ENCODE measurements at regions not wholly inside any gene's neighbourhood (a gene's known extent, or its start where the extent isn't known, plus 50 kb on each side); places are given as distances from the start of the nearest gene placed in this dataset.
"Not testable (repeated sequence)": the region's sequence is repeated elsewhere in the genome, so short reads cannot be mapped to it uniquely, and the experiment has no call there.

- no peak overlapping the region for H3K27ac ChIP-seq (ENCODE audit: insufficient read depth, low read depth, low read length, poor library complexity, severe bottlenecking)
- H3K4me1 ChIP-seq (ENCODE audit: control insufficient read depth, insufficient read depth, low read length) = no peaks in the 10 kb centered on the region
- no peaks in the 10 kb centered on the region for H3K9me3 ChIP-seq (ENCODE audit: control insufficient read depth, low read length)
- no peaks in the 10 kb centered on the region for H3K27me3 ChIP-seq (ENCODE audit: control insufficient read depth, insufficient read depth, low read length, poor library complexity, severe bottlenecking)
- WGBS, 2 experiments = 93 to 100% methylated on average over 1 to 2 of the region's 2 CpGs
- H3K4me3 ChIP-seq (ENCODE audit: insufficient read depth, low read depth, low read length) = no peak overlapping the region
- H3K36me3 ChIP-seq (ENCODE audit: control insufficient read depth, insufficient read depth, low read length) = no peaks in the 10 kb centered on the region
Measured at GRCh38 chr1:55457874-55458273, 242.7 kb upstream of the USP24 start.

DNA sequence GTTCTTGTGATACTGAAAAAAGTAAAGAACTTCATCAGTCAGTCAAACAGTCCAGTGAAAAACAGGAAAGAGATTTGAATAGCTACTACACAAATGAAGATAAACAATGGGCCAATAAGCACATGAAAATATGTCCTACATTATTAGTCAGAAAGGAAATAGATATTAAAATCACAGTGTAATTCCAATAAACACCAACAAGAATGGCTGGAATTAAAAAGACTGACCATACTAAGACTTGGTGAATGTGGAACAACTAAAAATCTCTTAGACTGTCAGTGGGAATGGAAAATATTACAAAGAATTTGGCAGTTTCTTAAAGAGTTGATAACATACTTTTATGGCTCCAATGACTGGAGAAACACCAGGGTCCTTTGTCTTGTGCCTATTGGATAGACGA is 241.8 kb upstream of the USP24 start:
- Histone ChIP-seq H3K4me1 (ENCODE audit: control insufficient read depth, insufficient read depth, low read length) (no peaks in the 10 kb centered on the region), H3K27me3 (ENCODE audit: control insufficient read depth, insufficient read depth, low read length, poor library complexity, severe bottlenecking) (no peaks in the 10 kb centered on the region), H3K4me3 (ENCODE audit: insufficient read depth, low read depth, low read length) (no peak overlapping the region), H3K27ac (ENCODE audit: insufficient read depth, low read depth, low read length, poor library complexity, severe bottlenecking) (no peak overlapping the region), H3K36me3 (ENCODE audit: control insufficient read depth, insufficient read depth, low read length) (no peaks in the 10 kb centered on the region), H3K9me3 (ENCODE audit: control insufficient read depth, low read length) (no peaks in the 10 kb centered on the region)
- WGBS, 2 experiments = 92 to 98% methylated on average over 1 of the region's 1 CpG

DNA sequence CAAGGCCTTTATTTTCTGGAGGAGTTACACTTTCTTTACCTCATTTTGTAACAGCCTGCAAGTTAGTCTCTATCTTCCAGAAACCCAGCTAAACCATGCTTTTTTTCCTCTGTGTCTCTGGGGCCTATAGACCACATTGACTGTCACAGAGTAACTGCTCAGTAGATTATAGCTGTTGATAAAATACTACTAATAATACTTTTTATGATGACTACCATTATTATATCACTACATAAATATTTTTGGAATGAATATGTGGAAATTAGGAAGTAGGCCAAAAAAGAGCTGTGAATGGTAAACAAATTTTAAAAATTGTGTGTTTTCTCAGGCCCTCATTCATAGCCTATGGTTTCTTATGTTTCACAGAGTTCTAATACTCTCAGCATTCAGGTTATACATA is 233.1 kb upstream of the USP24 start:
- Histone ChIP-seq H3K4me1 (ENCODE audit: control insufficient read depth, insufficient read depth, low read length) (no peaks in the 10 kb centered on the region), H3K27me3 (ENCODE audit: control insufficient read depth, insufficient read depth, low read length, poor library complexity, severe bottlenecking) (no peaks in the 10 kb centered on the region), H3K4me3 (ENCODE audit: insufficient read depth, low read depth, low read length) (no peak overlapping the region), H3K36me3 (ENCODE audit: control insufficient read depth, insufficient read depth, low read length) (no peaks in the 10 kb centered on the region), H3K27ac (ENCODE audit: insufficient read depth, low read depth, low read length, poor library complexity, severe bottlenecking) (no peak overlapping the region), H3K9me3 (ENCODE audit: control insufficient read depth, low read length) (no peaks in the 10 kb centered on the region)

- Histone ChIP-seq H3K27me3 (ENCODE audit: control insufficient read depth, insufficient read depth, low read length, poor library complexity, severe bottlenecking) (no peaks in the 10 kb centered on the region), H3K9me3 (ENCODE audit: control insufficient read depth, low read length) (no peaks in the 10 kb centered on the region), H3K36me3 (ENCODE audit: control insufficient read depth, insufficient read depth, low read length) (no peaks in the 10 kb centered on the region), H3K27ac (ENCODE audit: insufficient read depth, low read depth, low read length, poor library complexity, severe bottlenecking) (no peak overlapping the region), H3K4me3 (ENCODE audit: insufficient read depth, low read depth, low read length) (no peak overlapping the region), H3K4me1 (ENCODE audit: control insufficient read depth, insufficient read depth, low read length) (no peaks in the 10 kb centered on the region)
- 91 to 100% methylated on average over 1 to 2 of the region's 2 CpGs for WGBS, 2 experiments
Measured at GRCh38 chr1:55447488-55447887, 232.3 kb upstream of the USP24 start.

DNA sequence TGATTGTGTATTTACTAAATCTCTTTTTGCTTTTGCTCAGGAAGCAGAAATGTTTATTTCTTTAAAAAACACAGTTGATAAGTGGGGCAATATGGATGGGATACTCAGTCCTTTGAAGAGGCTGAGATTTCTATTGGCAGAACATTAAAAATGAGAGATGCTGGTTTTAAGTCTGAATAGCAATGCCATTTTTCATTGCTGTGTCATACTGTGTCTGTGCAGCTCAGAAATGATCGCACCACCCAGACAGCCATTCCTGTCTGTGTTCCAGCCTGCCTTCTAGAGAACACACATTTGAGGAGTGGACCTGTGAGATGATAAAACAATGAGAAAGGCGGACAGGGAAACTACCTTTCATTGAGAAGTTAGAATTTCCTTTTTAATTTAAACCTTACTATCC is 231.2 kb upstream of the USP24 start:
- WGBS, 2 experiments = 92 to 98% methylated on average over 1 to 2 of the region's 2 CpGs
- H3K27ac ChIP-seq (ENCODE audit: insufficient read depth, low read depth, low read length, poor library complexity, severe bottlenecking) = no peak overlapping the region
- H3K36me3 ChIP-seq (ENCODE audit: control insufficient read depth, insufficient read depth, low read length) = no peaks in the 10 kb centered on the region
- no peaks in the 10 kb centered on the region for H3K9me3 ChIP-seq (ENCODE audit: control insufficient read depth, low read length)
- no peak overlapping the region for H3K4me3 ChIP-seq (ENCODE audit: insufficient read depth, low read depth, low read length)
- no peaks in the 10 kb centered on the region for H3K4me1 ChIP-seq (ENCODE audit: control insufficient read depth, insufficient read depth, low read length)
- H3K27me3 ChIP-seq (ENCODE audit: control insufficient read depth, insufficient read depth, low read length, poor library complexity, severe bottlenecking) = no peaks in the 10 kb centered on the region

GRCh38 chr1:55445416-55445815 is 230.3 kb upstream of the USP24 start:
- 92 to 94% methylated on average over 2 of the region's 2 CpGs for WGBS, 2 experiments
- no peak overlapping the region for H3K4me3 ChIP-seq (ENCODE audit: insufficient read depth, low read depth, low read length)
- no peaks in the 10 kb centered on the region for H3K4me1 ChIP-seq (ENCODE audit: control insufficient read depth, insufficient read depth, low read length)
- no peak overlapping the region for H3K27ac ChIP-seq (ENCODE audit: insufficient read depth, low read depth, low read length, poor library complexity, severe bottlenecking)
- H3K9me3 ChIP-seq (ENCODE audit: control insufficient read depth, low read length) = no peaks in the 10 kb centered on the region
- H3K27me3 ChIP-seq (ENCODE audit: control insufficient read depth, insufficient read depth, low read length, poor library complexity, severe bottlenecking) = no peaks in the 10 kb centered on the region
- no peaks in the 10 kb centered on the region for H3K36me3 ChIP-seq (ENCODE audit: control insufficient read depth, insufficient read depth, low read length)

GRCh38 chr1:55444667-55445066 is 229.5 kb upstream of the USP24 start:
- Histone ChIP-seq H3K4me1 (ENCODE audit: control insufficient read depth, insufficient read depth, low read length) (no peaks in the 10 kb centered on the region), H3K27me3 (ENCODE audit: control insufficient read depth, insufficient read depth, low read length, poor library complexity, severe bottlenecking) (no peaks in the 10 kb centered on the region), H3K4me3 (ENCODE audit: insufficient read depth, low read depth, low read length) (no peak overlapping the region), H3K36me3 (ENCODE audit: control insufficient read depth, insufficient read depth, low read length) (no peaks in the 10 kb centered on the region), H3K27ac (ENCODE audit: insufficient read depth, low read depth, low read length, poor library complexity, severe bottlenecking) (no peak overlapping the region), H3K9me3 (ENCODE audit: control insufficient read depth, low read length) (no peaks in the 10 kb centered on the region)
- 100% methylated on average over 1 of the region's 1 CpG; no CpG with 5 or more reads in 1 of the 2 experiments for WGBS, 2 experiments

DNA sequence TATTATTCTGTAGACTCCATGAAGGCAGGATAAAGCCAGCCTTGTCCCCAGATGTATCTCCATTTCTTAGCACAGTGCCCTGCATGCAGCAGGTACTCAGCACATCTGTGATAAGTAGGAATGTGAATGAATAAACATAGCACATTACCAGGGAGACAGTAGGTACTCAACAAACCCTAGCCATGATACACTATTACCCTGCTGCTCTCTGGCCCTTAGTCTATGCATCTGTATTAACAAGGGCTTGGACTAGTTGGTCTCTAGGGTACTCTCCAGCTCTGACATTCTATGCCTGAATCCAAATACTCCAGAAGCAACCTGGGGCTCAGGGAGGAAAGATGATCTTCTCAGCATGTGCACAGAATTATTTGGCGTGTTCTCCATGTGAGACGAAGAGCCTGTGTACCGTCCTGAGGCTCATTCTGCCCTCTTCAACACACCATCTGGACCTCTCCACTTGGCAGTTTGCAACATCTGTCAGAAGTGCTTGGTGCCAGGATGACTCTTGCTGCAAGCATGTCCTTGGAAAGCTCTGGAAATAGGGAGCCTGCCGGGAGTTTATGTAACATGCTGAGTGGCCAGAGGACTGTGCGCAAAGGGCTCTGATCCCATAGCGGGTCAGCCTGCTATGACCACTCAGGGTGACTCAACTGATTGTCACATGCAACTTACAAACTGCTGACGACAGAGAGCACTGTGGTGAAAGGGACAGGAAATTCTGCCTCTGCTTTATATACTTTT is 228.2 kb upstream of the USP24 start:
- no peaks in the 10 kb centered on the region for H3K9me3 ChIP-seq (ENCODE audit: control insufficient read depth, low read length)
- WGBS, 2 experiments = 89 to 94% methylated on average over 7 of the region's 7 CpGs
- H3K27ac ChIP-seq (ENCODE audit: insufficient read depth, low read depth, low read length, poor library complexity, severe bottlenecking) = no peak overlapping the region

DNA sequence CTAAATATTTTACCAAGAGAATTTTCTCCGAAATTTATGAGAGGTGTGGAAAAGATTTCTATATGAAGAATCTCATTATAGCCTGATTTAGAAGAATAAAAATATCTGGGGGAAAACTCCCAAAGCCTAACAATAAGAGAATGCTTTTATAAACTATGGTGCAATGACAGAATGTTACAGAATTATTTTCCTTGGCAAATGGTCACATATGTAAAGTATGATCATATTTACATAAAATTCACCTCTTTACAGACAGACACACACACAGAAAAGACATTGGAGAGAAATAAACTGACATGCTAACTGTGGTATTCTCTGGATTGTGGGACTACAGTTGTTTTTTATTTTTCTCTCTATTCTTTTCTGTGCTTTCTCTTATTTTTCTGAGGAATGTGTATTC is 226.3 kb upstream of the USP24 start:
- WGBS, 2 experiments = no CpG with 5 or more reads among the region's 1 CpG
- Histone ChIP-seq H3K27ac (ENCODE audit: insufficient read depth, low read depth, low read length, poor library complexity, severe bottlenecking) (no peak overlapping the region), H3K4me3 (ENCODE audit: insufficient read depth, low read depth, low read length) (no peak overlapping the region), H3K4me1 (ENCODE audit: control insufficient read depth, insufficient read depth, low read length) (no peaks in the 10 kb centered on the region), H3K27me3 (ENCODE audit: control insufficient read depth, insufficient read depth, low read length, poor library complexity, severe bottlenecking) (no peaks in the 10 kb centered on the region), H3K36me3 (ENCODE audit: control insufficient read depth, insufficient read depth, low read length) (no peaks in the 10 kb centered on the region), H3K9me3 (ENCODE audit: control insufficient read depth, low read length) (no peaks in the 10 kb centered on the region)

More for the DNA sequence above, 228.2 kb upstream of the USP24 start:
- H3K27me3 ChIP-seq (ENCODE audit: control insufficient read depth, insufficient read depth, low read length, poor library complexity, severe bottlenecking) = no peaks in the 10 kb centered on the region
- no peak overlapping the region for H3K4me3 ChIP-seq (ENCODE audit: insufficient read depth, low read depth, low read length)
- H3K4me1 ChIP-seq (ENCODE audit: control insufficient read depth, insufficient read depth, low read length) = no peaks in the 10 kb centered on the region
- no peaks in the 10 kb centered on the region for H3K36me3 ChIP-seq (ENCODE audit: control insufficient read depth, insufficient read depth, low read length)

DNA sequence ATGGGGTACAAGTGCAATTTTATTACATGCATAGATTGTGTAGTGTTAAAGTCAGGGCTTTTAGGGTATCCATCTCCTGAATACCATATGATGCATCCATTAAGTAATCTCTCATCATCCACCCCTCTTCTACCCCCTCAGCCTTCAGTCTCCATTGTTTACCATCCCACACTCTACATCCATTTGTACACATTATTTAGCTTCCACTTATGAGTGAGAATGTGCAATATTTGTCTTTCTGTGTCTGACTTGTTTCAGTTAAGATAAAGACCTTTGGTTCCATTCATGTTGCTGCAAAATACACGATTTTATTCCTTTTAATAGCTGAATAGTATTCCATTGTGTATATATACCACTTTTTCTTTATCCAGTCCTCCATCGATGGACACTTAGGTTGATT is 222.5 kb upstream of the USP24 start:
- WGBS, 2 experiments = 0% methylated on average over 2 of the region's 2 CpGs; no CpG with 5 or more reads in 1 of the 2 experiments
- no peaks in the 10 kb centered on the region for H3K4me1 ChIP-seq (ENCODE audit: control insufficient read depth, insufficient read depth, low read length)

DNA sequence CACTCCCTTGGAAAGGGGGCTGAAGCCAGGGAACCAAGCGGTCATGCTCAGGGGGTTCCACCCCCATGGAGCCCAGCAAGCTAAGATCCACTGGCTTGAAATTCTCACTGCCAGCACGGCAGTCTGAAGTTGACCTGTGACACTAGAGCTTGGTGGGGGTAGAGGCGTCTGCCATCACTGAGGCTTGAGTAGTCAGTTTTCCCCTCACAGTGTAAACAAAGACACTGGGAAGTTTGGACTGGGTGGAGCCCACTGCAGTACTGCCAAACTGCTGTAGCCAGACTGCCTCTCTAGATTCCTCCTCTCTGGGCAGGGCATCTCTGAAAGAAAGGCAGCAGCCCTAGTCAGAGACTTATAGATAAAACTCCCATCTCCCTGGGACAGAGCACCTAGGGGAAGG is 215.6 kb upstream of the USP24 start:
- H3K4me3 ChIP-seq (ENCODE audit: insufficient read depth, low read depth, low read length); H3K9me3 ChIP-seq (ENCODE audit: control insufficient read depth, low read length); H3K36me3 ChIP-seq (ENCODE audit: control insufficient read depth, insufficient read depth, low read length); H3K4me1 ChIP-seq (ENCODE audit: control insufficient read depth, insufficient read depth, low read length); H3K27ac ChIP-seq (ENCODE audit: insufficient read depth, low read depth, low read length, poor library complexity, severe bottlenecking); H3K27me3 ChIP-seq (ENCODE audit: control insufficient read depth, insufficient read depth, low read length, poor library complexity, severe bottlenecking): not testable (repeated sequence)
- 88 to 94% methylated on average over 3 of the region's 3 CpGs for WGBS, 2 experiments

More for the DNA sequence above, 222.5 kb upstream of the USP24 start:
- no peak overlapping the region for H3K4me3 ChIP-seq (ENCODE audit: insufficient read depth, low read depth, low read length)
- no peaks in the 10 kb centered on the region for H3K36me3 ChIP-seq (ENCODE audit: control insufficient read depth, insufficient read depth, low read length)
- H3K9me3 ChIP-seq (ENCODE audit: control insufficient read depth, low read length) = no peaks in the 10 kb centered on the region
- no peak overlapping the region for H3K27ac ChIP-seq (ENCODE audit: insufficient read depth, low read depth, low read length, poor library complexity, severe bottlenecking)
- H3K27me3 ChIP-seq (ENCODE audit: control insufficient read depth, insufficient read depth, low read length, poor library complexity, severe bottlenecking) = no peaks in the 10 kb centered on the region

All from ectodermal cell (in vitro differentiated cells).